Cardiac fibroblast (primary cell): ENCODE measurements at regions not wholly inside any gene's neighbourhood (a gene's known extent, or its start where the extent isn't known, plus 50 kb on each side); places are given as distances from the start of the nearest gene placed in this dataset.

Source experiments
- DNase-seq, 2 donors: peaks; one replicate each; pipeline versions ENCODE4 v3.0.0 to v3.0.0-alpha.2; 2010; ENCODE audit warnings: low read depth in 2 of 2
- H3K4me3 ChIP-seq, 2 donors: replicated peaks in 1 of 2; 1 replicate in 1 of 2; 2 replicates in 1 of 2; pipeline ENCODE4 v1.5.1; 2011; ENCODE audit warnings: low read depth in 2 of 2, low read length in 2 of 2, mild to moderate bottlenecking in 2 of 2, moderate library complexity in 1 of 2
- CTCF ChIP-seq: IDR thresholded peaks from one replicate; pipeline ENCODE4 v1.5.1; 2011; ENCODE audit warnings: low read depth, mild to moderate bottlenecking, low read length, inconsistent platforms

- peak in 1 of 2 donors; percentile 2 for DNase-seq
- H3K4me3 ChIP-seq: no peak overlapping the region
- no peak for TF ChIP-seq CTCF
These were observed 490.7 kb downstream of the TDRD3 start for GRCh38 chr13:60887711-60888110.

GRCh38 chr13:60881507-60881906 is 484.5 kb downstream of the TDRD3 start:
- TF ChIP-seq CTCF: no peak
- H3K4me3 ChIP-seq: no peak overlapping the region
- no peak for DNase-seq

DNA sequence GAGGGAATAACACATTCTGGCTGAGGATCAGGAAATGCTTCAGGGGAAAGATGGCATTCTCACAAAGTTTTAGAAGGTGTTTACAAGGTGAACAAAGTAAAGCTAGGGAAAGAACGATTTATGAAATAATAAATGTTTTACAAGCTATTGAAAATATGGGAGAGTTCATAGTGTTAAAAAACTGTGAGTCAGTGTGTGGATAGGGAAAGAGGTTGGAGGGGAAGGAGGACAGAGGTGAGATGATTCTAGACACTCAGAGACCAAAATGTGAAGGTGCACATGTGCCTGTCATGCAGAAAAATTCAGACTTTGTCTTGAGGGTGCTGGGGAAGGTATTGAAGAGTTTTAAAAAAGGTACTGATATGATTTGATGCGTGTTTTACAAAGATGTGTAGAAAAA is 476.1 kb downstream of the TDRD3 start:
- no peak for DNase-seq
- H3K4me3 ChIP-seq: no peak overlapping the region
- no peak for TF ChIP-seq CTCF

- TF ChIP-seq CTCF: no peak
- no peak for DNase-seq
These were observed 473.1 kb downstream of the TDRD3 start for GRCh38 chr13:60869941-60870613.

DNA sequence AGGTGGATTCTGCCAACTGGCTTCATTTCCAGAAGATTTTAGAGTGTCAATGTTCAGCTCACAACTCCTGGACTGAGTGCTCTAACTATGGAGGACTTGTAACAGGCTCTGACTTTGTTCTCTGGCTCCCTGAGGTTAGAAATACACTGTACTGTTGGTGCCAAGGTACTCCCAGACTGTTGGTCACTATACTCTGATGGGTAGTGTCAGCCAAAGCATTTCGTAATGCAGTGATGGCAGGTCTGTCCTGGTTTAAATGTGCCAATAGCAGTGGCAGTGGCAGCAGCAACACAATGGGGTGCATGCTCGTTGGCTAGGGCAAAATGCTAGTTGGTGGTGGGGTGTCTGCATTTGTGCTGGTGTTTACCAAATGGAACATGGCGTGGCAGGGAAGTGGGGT is 472.2 kb downstream of the TDRD3 start:
- DNase-seq: no peak

More at GRCh38 chr13:60869941-60870613, 473.1 kb downstream of the TDRD3 start:
- no peak overlapping the region for H3K4me3 ChIP-seq

DNA sequence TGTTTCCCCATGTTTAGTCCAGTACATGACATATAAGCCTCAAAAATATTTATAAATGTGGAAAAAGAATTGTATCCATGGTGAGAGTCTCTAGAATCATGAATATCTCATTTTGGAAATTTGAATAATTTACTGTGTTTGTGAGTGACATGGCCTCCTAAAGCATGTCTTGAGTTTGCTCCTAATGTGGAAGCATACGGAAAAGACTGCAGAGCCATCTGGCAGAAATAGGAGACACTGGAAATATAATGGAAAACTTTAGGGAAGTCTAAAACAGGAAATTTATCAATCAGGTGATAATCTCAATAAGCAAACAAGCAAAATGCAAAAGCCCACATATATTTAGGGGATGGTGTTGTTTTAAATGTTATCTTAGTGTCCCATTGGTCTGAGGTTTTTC is 465.0 kb downstream of the TDRD3 start:
- no peak for DNase-seq
- no peak for TF ChIP-seq CTCF
- no peak overlapping the region for H3K4me3 ChIP-seq

More for the DNA sequence above, 472.2 kb downstream of the TDRD3 start:
- TF ChIP-seq CTCF: no peak
- H3K4me3 ChIP-seq: no peak overlapping the region

GRCh38 chr13:60857698-60858097 is 460.7 kb downstream of the TDRD3 start:
- TF ChIP-seq CTCF: no peak
- no peak overlapping the region for H3K4me3 ChIP-seq
- DNase-seq: no peak
